ENCODE measurements at regions not wholly inside any gene's neighbourhood (a gene's known extent, or its start where the extent isn't known, plus 50 kb on each side); places are given as distances from the start of the nearest gene placed in this dataset.

DNA sequence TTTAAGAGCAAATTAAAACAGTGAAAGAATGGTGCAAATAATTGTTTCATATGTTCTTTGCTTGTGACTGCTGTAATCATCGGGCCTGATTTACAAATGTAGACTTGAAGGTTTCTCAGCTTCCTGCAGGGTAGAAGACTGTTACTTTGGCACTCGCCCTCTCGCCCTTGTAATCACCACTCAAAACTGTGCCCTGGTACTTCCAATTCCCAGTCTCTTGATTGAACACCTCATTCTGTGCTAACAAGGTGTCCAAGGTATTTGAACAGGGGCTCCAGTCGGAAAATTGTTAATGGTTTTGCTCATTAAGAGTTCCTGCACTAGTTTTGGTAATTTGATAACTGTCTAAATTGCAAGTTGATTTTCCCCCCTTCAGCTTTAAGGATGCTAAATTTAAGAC lies 209.5 kb downstream of the ZIC1 start:
- H3K27me3 ChIP-seq (ENCODE audit: control insufficient read depth, insufficient read depth, low read length): no peaks in the 10 kb centered on the region
- intact Hi-C loops (cut with DNase I): no loop called here
- no peak overlapping the region for H3K27ac ChIP-seq (ENCODE audit: low read depth in 2 of 2, low read length in 2 of 2)
- DNase-seq (no peak), FAIRE-seq (no peak)
- no peak overlapping the region for H3K4me3 ChIP-seq (ENCODE audit: low read length in 3 of 3)
- TF ChIP-seq, protein P1, sequence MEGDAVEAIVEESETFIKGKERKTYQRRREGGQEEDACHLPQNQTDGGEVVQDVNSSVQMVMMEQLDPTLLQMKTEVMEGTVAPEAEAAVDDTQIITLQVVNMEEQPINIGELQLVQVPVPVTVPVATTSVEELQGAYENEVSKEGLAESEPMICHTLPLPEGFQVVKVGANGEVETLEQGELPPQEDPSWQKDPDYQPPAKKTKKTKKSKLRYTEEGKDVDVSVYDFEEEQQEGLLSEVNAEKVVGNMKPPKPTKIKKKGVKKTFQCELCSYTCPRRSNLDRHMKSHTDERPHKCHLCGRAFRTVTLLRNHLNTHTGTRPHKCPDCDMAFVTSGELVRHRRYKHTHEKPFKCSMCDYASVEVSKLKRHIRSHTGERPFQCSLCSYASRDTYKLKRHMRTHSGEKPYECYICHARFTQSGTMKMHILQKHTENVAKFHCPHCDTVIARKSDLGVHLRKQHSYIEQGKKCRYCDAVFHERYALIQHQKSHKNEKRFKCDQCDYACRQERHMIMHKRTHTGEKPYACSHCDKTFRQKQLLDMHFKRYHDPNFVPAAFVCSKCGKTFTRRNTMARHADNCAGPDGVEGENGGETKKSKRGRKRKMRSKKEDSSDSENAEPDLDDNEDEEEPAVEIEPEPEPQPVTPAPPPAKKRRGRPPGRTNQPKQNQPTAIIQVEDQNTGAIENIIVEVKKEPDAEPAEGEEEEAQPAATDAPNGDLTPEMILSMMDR (IDR thresholded peaks at IDR 0.05; ENCODE audit: borderline replicate concordance, extremely low read depth, insufficient read depth): no peak
- H3K9me3 ChIP-seq (ENCODE audit: control insufficient read depth in 2 of 3, insufficient read depth in 1 of 3, low read length in 3 of 3): no peaks in the 10 kb centered on the region
- H3K36me3 ChIP-seq (ENCODE audit: control insufficient read depth in 2 of 3, insufficient read depth in 3 of 3, low read length in 3 of 3): no peaks in the 10 kb centered on the region
- no peaks in the 10 kb centered on the region for H3K4me1 ChIP-seq (ENCODE audit: control insufficient read depth in 2 of 3, insufficient read depth in 2 of 3, low read depth in 1 of 3, low read length in 3 of 3)
- no peak overlapping the region for H3K9ac ChIP-seq (ENCODE audit: low read length in 3 of 3)

DNA sequence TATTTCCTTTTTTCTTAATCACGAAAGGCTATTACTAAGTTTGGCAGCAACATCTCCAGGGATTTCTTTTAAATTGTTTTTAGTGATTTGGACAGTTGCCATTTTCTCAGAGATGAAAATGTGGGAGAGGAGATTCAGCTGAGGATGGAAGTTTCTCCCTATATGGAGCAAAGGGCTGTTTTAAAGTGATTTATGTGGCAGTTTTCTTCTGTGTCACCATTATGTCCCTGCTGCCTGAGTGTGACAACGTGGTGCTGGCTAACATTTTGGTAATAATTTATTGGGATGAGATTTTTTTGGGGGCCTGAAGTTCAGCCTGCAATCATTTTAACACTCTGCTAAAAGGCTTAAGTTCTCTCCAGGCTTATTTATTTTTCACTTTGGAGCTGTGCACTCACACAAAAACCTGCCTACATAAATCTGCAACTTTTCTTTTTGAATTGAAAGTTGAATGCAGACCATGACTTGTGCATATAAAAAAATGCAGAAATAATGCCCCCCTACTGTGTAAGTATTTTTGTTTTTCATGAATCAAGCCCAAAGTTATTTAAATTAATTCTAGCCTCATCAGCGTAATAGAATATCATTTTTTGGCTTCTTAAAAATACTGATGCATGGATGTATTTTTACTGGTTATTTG lies 210.9 kb downstream of the ZIC1 start:
- no peak overlapping the region for H3K9ac ChIP-seq (ENCODE audit: low read length in 3 of 3)
- H3K9me3 ChIP-seq (ENCODE audit: control insufficient read depth in 2 of 3, insufficient read depth in 1 of 3, low read length in 3 of 3): no peaks in the 10 kb centered on the region
- no peak overlapping the region for H3K27ac ChIP-seq (ENCODE audit: low read depth in 2 of 2, low read length in 2 of 2)
- FAIRE-seq: no peak
- peak in 2 of 5 donors; percentile 25 to 37 for DNase-seq
- no peaks in the 10 kb centered on the region for H3K27me3 ChIP-seq (ENCODE audit: control insufficient read depth, insufficient read depth, low read length)
- TF ChIP-seq, protein P1 (IDR thresholded peaks at IDR 0.05; ENCODE audit: borderline replicate concordance, extremely low read depth, insufficient read depth): no peak
- H3K36me3 ChIP-seq (ENCODE audit: control insufficient read depth in 2 of 3, insufficient read depth in 3 of 3, low read length in 3 of 3): no peaks in the 10 kb centered on the region
- intact Hi-C loops (cut with DNase I): no loop called here
- no peak overlapping the region for H3K4me3 ChIP-seq (ENCODE audit: low read length in 3 of 3)
- no peaks in the 10 kb centered on the region for H3K4me1 ChIP-seq (ENCODE audit: control insufficient read depth in 2 of 3, insufficient read depth in 2 of 3, low read depth in 1 of 3, low read length in 3 of 3)

DNA sequence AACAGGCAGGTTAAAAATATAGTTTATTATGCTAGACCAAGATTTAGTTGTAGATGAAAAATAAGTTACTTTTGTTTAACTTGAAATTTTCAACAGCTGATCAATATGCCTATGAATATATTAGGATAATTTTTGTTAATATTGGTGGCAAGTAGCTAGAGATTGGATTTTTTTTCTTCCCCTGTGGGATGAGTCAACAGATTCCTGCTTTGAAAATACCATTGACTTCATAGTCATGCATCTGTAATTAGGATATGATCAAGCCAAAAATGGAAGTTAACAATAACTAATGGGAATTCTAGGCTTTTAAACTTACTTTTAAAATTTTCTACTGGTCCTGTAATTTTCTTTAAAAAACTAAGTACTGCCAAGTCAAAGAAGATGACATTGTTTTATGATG lies 211.7 kb downstream of the ZIC1 start:
- H3K4me1 ChIP-seq (ENCODE audit: control insufficient read depth in 2 of 3, insufficient read depth in 2 of 3, low read depth in 1 of 3, low read length in 3 of 3): no peaks in the 10 kb centered on the region
- H3K36me3 ChIP-seq (ENCODE audit: control insufficient read depth in 2 of 3, insufficient read depth in 3 of 3, low read length in 3 of 3): no peaks in the 10 kb centered on the region
- DNase-seq (no peak), FAIRE-seq (no peak)
- H3K27me3 ChIP-seq (ENCODE audit: control insufficient read depth, insufficient read depth, low read length): no peaks in the 10 kb centered on the region
- no peaks in the 10 kb centered on the region for H3K9me3 ChIP-seq (ENCODE audit: control insufficient read depth in 2 of 3, insufficient read depth in 1 of 3, low read length in 3 of 3)
- no peak overlapping the region for H3K9ac ChIP-seq (ENCODE audit: low read length in 3 of 3)
- no peak overlapping the region for H3K4me3 ChIP-seq (ENCODE audit: low read length in 3 of 3)
- intact Hi-C loops (cut with DNase I): no loop called here
- TF ChIP-seq, protein P1 (IDR thresholded peaks at IDR 0.05; ENCODE audit: borderline replicate concordance, extremely low read depth, insufficient read depth): no peak
- no peak overlapping the region for H3K27ac ChIP-seq (ENCODE audit: low read depth in 2 of 2, low read length in 2 of 2)

DNA sequence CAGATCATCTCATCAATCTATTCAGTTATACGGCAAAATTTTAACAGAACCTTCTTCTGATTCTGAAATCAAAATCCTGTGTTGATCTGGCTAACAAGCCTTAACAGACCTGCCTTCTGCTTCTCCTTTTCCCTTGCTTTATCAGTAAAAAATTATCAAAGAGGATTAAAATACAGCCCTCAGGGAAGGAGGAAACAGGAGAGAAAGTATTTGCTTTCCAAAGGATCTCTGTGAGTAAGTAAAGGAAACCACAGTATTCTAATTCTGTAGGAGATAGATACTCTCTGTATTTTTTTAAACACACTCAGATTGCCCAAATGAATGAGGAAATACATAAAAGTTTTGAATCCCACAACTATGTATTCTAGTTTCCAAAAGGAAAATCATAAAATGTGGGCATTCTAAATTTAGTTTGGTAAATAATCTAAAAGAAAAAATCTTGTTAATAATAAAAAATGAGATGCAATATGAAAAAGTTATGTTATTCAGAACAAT lies 221.8 kb downstream of the ZIC1 start:
- Histone ChIP-seq H3K9ac (ENCODE audit: low read length in 3 of 3) (no peak overlapping the region), H3K9me3 (ENCODE audit: control insufficient read depth in 2 of 3, insufficient read depth in 1 of 3, low read length in 3 of 3) (no peaks in the 10 kb centered on the region), H3K36me3 (ENCODE audit: control insufficient read depth in 2 of 3, insufficient read depth in 3 of 3, low read length in 3 of 3) (no peaks in the 10 kb centered on the region), H3K27me3 (ENCODE audit: control insufficient read depth, insufficient read depth, low read length) (no peaks in the 10 kb centered on the region), H3K4me3 (ENCODE audit: low read length in 3 of 3) (no peak overlapping the region), H3K4me1 (ENCODE audit: control insufficient read depth in 2 of 3, insufficient read depth in 2 of 3, low read depth in 1 of 3, low read length in 3 of 3) (no peaks in the 10 kb centered on the region), H3K27ac (ENCODE audit: low read depth in 2 of 2, low read length in 2 of 2) (no peak overlapping the region)
- TF ChIP-seq, protein P1 (IDR thresholded peaks at IDR 0.05; ENCODE audit: borderline replicate concordance, extremely low read depth, insufficient read depth): no peak
- no peak for FAIRE-seq
- intact Hi-C loops (cut with DNase I): no loop called here
- no peak for DNase-seq
